ENCODE measurements at regions not wholly inside any gene's neighbourhood (a gene's known extent, or its start where the extent isn't known, plus 50 kb on each side); places are given as distances from the start of the nearest gene placed in this dataset.
"Not testable (repeated sequence)": the region's sequence is repeated elsewhere in the genome, so short reads cannot be mapped to it uniquely, and the experiment has no call there.

GRCh38 chr9:1184146-1184545, 134.0 kb downstream of the DMRT2 start:
- Histone ChIP-seq H3K9me3 (replicated peaks in 1 of 2; ENCODE audit: control insufficient read depth in 1 of 2, insufficient read depth in 1 of 2, low read length in 2 of 2) (peaks cover 13 to 15% of the 10 kb centered on the region in 2 donors), H3K79me2 (ENCODE audit: insufficient read depth, low read length) (no peaks in the 10 kb centered on the region), H3K4me1 (ENCODE audit: control insufficient read depth in 1 of 2, insufficient read depth in 2 of 2, low read length in 2 of 2) (no peaks in the 10 kb centered on the region), H3K36me3 (replicated peaks in 1 of 2; ENCODE audit: control insufficient read depth in 1 of 2, insufficient read depth in 2 of 2, low read length in 2 of 2) (no peaks in the 10 kb centered on the region), H2AFZ (ENCODE audit: insufficient read depth, low read depth, low read length, poor library complexity, severe bottlenecking) (no peak overlapping the region), H4K20me1 (ENCODE audit: insufficient read depth, low read length) (no peaks in the 10 kb centered on the region), H3K4me2 (replicated peaks; ENCODE audit: extremely low read depth, low read length, poor library complexity, severe bottlenecking) (no peak overlapping the region), H3K9ac (ENCODE audit: insufficient read depth, low read length, poor library complexity, severe bottlenecking) (no peak overlapping the region), H3K27me3 (ENCODE audit: control insufficient read depth in 2 of 2, insufficient read depth in 2 of 2, low read length in 2 of 2) (no peaks in the 10 kb centered on the region), H3K4me3 (replicated peaks in 1 of 3; ENCODE audit: low read depth in 2 of 3, low read length in 3 of 3) (no peak overlapping the region), H3K27ac (ENCODE audit: low read depth in 1 of 2, low read length in 2 of 2) (no peak overlapping the region)
- Mint-ChIP-seq H3K4me1 (no peaks in the 10 kb centered on the region), H3K4me3 (no peak overlapping the region), H3K27ac (no peak overlapping the region), H3K27me3 (ENCODE audit: low read depth in 3 of 3) (peaks cover 0 to 2% (median 0%) of the 10 kb centered on the region in 3 donors), H3K9me3 (peaks cover 10 to 23% (median 16%) of the 10 kb centered on the region in 7 donors), H3K36me3 (no peaks in the 10 kb centered on the region)
- DNase-seq, result no peak
- TF ChIP-seq, protein P1, sequence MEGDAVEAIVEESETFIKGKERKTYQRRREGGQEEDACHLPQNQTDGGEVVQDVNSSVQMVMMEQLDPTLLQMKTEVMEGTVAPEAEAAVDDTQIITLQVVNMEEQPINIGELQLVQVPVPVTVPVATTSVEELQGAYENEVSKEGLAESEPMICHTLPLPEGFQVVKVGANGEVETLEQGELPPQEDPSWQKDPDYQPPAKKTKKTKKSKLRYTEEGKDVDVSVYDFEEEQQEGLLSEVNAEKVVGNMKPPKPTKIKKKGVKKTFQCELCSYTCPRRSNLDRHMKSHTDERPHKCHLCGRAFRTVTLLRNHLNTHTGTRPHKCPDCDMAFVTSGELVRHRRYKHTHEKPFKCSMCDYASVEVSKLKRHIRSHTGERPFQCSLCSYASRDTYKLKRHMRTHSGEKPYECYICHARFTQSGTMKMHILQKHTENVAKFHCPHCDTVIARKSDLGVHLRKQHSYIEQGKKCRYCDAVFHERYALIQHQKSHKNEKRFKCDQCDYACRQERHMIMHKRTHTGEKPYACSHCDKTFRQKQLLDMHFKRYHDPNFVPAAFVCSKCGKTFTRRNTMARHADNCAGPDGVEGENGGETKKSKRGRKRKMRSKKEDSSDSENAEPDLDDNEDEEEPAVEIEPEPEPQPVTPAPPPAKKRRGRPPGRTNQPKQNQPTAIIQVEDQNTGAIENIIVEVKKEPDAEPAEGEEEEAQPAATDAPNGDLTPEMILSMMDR (IDR thresholded peaks at IDR 0.05), result no peak
- intact Hi-C loops (cut with micrococcal nuclease), result no loop called here

GRCh38 chr9:1187137-1187536, 137.0 kb downstream of the DMRT2 start:
- H3K9ac ChIP-seq (ENCODE audit: insufficient read depth, low read length, poor library complexity, severe bottlenecking); H3K27ac ChIP-seq (ENCODE audit: low read depth in 1 of 2, low read length in 2 of 2); H3K27ac Mint-ChIP-seq; H3K79me2 ChIP-seq (ENCODE audit: insufficient read depth, low read length); H3K27me3 ChIP-seq (ENCODE audit: control insufficient read depth in 2 of 2, insufficient read depth in 2 of 2, low read length in 2 of 2); H3K36me3 ChIP-seq (replicated peaks in 1 of 2; ENCODE audit: control insufficient read depth in 1 of 2, insufficient read depth in 2 of 2, low read length in 2 of 2); H3K4me1 ChIP-seq (ENCODE audit: control insufficient read depth in 1 of 2, insufficient read depth in 2 of 2, low read length in 2 of 2); H3K4me3 ChIP-seq (replicated peaks in 1 of 3; ENCODE audit: low read depth in 2 of 3, low read length in 3 of 3); DNase-seq; H2AFZ ChIP-seq (ENCODE audit: insufficient read depth, low read depth, low read length, poor library complexity, severe bottlenecking); H3K4me1 Mint-ChIP-seq; H3K27me3 Mint-ChIP-seq (ENCODE audit: low read depth in 3 of 3); H3K4me2 ChIP-seq (replicated peaks; ENCODE audit: extremely low read depth, low read length, poor library complexity, severe bottlenecking); H3K36me3 Mint-ChIP-seq; intact Hi-C loops (cut with micrococcal nuclease); H3K4me3 Mint-ChIP-seq; H4K20me1 ChIP-seq (ENCODE audit: insufficient read depth, low read length): not testable (repeated sequence)
- 92% methylated on average over 3 of the region's 9 CpGs for WGBS (ENCODE audit: insufficient coverage)
- peaks cover 11 to 21% (median 16%) of the 10 kb centered on the region in 7 donors for H3K9me3 Mint-ChIP-seq
- H3K9me3 ChIP-seq (replicated peaks in 1 of 2; ENCODE audit: control insufficient read depth in 1 of 2, insufficient read depth in 1 of 2, low read length in 2 of 2), result peaks cover 15 to 17% of the 10 kb centered on the region in 2 donors

- 81% methylated on average over 4 of the region's 5 CpGs for WGBS (ENCODE audit: insufficient coverage)
- H3K4me1 Mint-ChIP-seq; DNase-seq; intact Hi-C loops (cut with micrococcal nuclease); H3K27ac ChIP-seq (ENCODE audit: low read depth in 1 of 2, low read length in 2 of 2); H3K9me3 ChIP-seq (replicated peaks in 1 of 2; ENCODE audit: control insufficient read depth in 1 of 2, insufficient read depth in 1 of 2, low read length in 2 of 2); H3K27me3 Mint-ChIP-seq (ENCODE audit: low read depth in 3 of 3); H3K9ac ChIP-seq (ENCODE audit: insufficient read depth, low read length, poor library complexity, severe bottlenecking); H3K27me3 ChIP-seq (ENCODE audit: control insufficient read depth in 2 of 2, insufficient read depth in 2 of 2, low read length in 2 of 2); H3K36me3 Mint-ChIP-seq; H4K20me1 ChIP-seq (ENCODE audit: insufficient read depth, low read length); H3K4me1 ChIP-seq (ENCODE audit: control insufficient read depth in 1 of 2, insufficient read depth in 2 of 2, low read length in 2 of 2); H3K4me2 ChIP-seq (replicated peaks; ENCODE audit: extremely low read depth, low read length, poor library complexity, severe bottlenecking); H2AFZ ChIP-seq (ENCODE audit: insufficient read depth, low read depth, low read length, poor library complexity, severe bottlenecking); H3K4me3 ChIP-seq (replicated peaks in 1 of 3; ENCODE audit: low read depth in 2 of 3, low read length in 3 of 3); H3K27ac Mint-ChIP-seq; H3K79me2 ChIP-seq (ENCODE audit: insufficient read depth, low read length); H3K36me3 ChIP-seq (replicated peaks in 1 of 2; ENCODE audit: control insufficient read depth in 1 of 2, insufficient read depth in 2 of 2, low read length in 2 of 2); H3K4me3 Mint-ChIP-seq: not testable (repeated sequence)
- peaks cover 6 to 20% (median 15%) of the 10 kb centered on the region in 7 donors for H3K9me3 Mint-ChIP-seq
Observed at GRCh38 chr9:1195636-1196035, 145.5 kb downstream of the DMRT2 start.

Data from CD14-positive monocyte (primary cell).